LoVo (cell line): ENCODE measurements at regions not wholly inside any gene's neighbourhood (a gene's known extent, or its start where the extent isn't known, plus 50 kb on each side); places are given as distances from the start of the nearest gene placed in this dataset.
"Not testable (repeated sequence)": the region's sequence is repeated elsewhere in the genome, so short reads cannot be mapped to it uniquely, and the experiment has no call there.

Source experiments
- DNase-seq: peaks from one replicate; pipeline ENCODE4 v3.0.0-alpha.2; 2016; ENCODE audit warnings: low spot score

- DNase-seq = no peak
Measured at GRCh38 chr11:49442669-49443068, 234.3 kb upstream of the FOLH1 start.

GRCh38 chr11:49439901-49440300, 231.5 kb upstream of the FOLH1 start:
- not testable (repeated sequence) for DNase-seq

GRCh38 chr11:49434308-49434707, 225.9 kb upstream of the FOLH1 start:
- not testable (repeated sequence) for DNase-seq

- no peak for DNase-seq
Measured at GRCh38 chr11:49432242-49432848, 223.9 kb upstream of the FOLH1 start.

- no peak for DNase-seq
Measured at GRCh38 chr11:49424136-49424535, 215.7 kb upstream of the FOLH1 start.

GRCh38 chr11:49418877-49419276, 210.5 kb upstream of the FOLH1 start:
- not testable (repeated sequence) for DNase-seq

- DNase-seq = no peak
Measured at GRCh38 chr11:49405743-49406142, 197.3 kb upstream of the FOLH1 start.

GRCh38 chr11:49395789-49396188, 187.4 kb upstream of the FOLH1 start:
- not testable (repeated sequence) for DNase-seq

- not testable (repeated sequence) for DNase-seq
Measured at GRCh38 chr11:49390362-49390761, 182.0 kb upstream of the FOLH1 start.

- DNase-seq = not testable (repeated sequence)
Measured at GRCh38 chr11:49389149-49389548, 180.7 kb upstream of the FOLH1 start.

GRCh38 chr11:49384371-49384770, 176.0 kb upstream of the FOLH1 start:
- not testable (repeated sequence) for DNase-seq

- DNase-seq = no peak
Measured at GRCh38 chr11:49377978-49378377, 169.6 kb upstream of the FOLH1 start.

- DNase-seq = not testable (repeated sequence)
Measured at GRCh38 chr11:49373866-49374265, 165.5 kb upstream of the FOLH1 start.

GRCh38 chr11:49373385-49373784, 165.0 kb upstream of the FOLH1 start:
- not testable (repeated sequence) for DNase-seq

GRCh38 chr11:49372137-49372536, 163.7 kb upstream of the FOLH1 start:
- DNase-seq = not testable (repeated sequence)

- not testable (repeated sequence) for DNase-seq
Measured at GRCh38 chr11:49368556-49368955, 160.2 kb upstream of the FOLH1 start.

GRCh38 chr11:49365375-49365774, 157.0 kb upstream of the FOLH1 start:
- DNase-seq = not testable (repeated sequence)

GRCh38 chr11:49362994-49363393, 154.6 kb upstream of the FOLH1 start:
- not testable (repeated sequence) for DNase-seq

- not testable (repeated sequence) for DNase-seq
Measured at GRCh38 chr11:49354536-49354935, 146.1 kb upstream of the FOLH1 start.

- DNase-seq = not testable (repeated sequence)
Measured at GRCh38 chr11:49352868-49353267, 144.5 kb upstream of the FOLH1 start.

GRCh38 chr11:49346627-49347026, 138.2 kb upstream of the FOLH1 start:
- DNase-seq = not testable (repeated sequence)

- not testable (repeated sequence) for DNase-seq
Measured at GRCh38 chr11:49328485-49329186, 120.2 kb upstream of the FOLH1 start.

- not testable (repeated sequence) for DNase-seq
Measured at GRCh38 chr11:49327766-49328165, 119.4 kb upstream of the FOLH1 start.

GRCh38 chr11:49326651-49327050, 118.2 kb upstream of the FOLH1 start:
- not testable (repeated sequence) for DNase-seq
